DOHH2 (cell line): ENCODE measurements at regions not wholly inside any gene's neighbourhood (a gene's known extent, or its start where the extent isn't known, plus 50 kb on each side); places are given as distances from the start of the nearest gene placed in this dataset.

ENCODE experiments used
- CTCF ChIP-seq: fragments of 200-600 bp; sonication (generic); IDR thresholded peaks from one replicate; pipeline ENCODE4 v1.5.1; 2014; ENCODE audit warnings: antibody characterized with exemption, mild to moderate bottlenecking, low read depth, low read length; ENCODE audit not compliant: poor library complexity, severe bottlenecking
- EZH2phosphoT487 ChIP-seq: fragments of 200-600 bp; sonication (generic); IDR thresholded peaks from 2 replicates; pipeline ENCODE4 v1.6.1; 2017; ENCODE audit warnings: borderline replicate concordance, mild to moderate bottlenecking, antibody characterized with exemption, low read length, moderate library complexity, mixed read lengths

GRCh38 chr3:6667354-6667753, 193.6 kb upstream of the GRM7 start:
- TF ChIP-seq CTCF: no peak
- TF ChIP-seq EZH2phosphoT487: no peak
